Activated naive CD4-positive, alpha-beta T cell treated with anti-CD3 and anti-CD28 coated beads, Interleukin-2, amount 10 ng/mL, durations not matched to agents 7 days and 5 days (primary cell): ENCODE measurements at regions not wholly inside any gene's neighbourhood (a gene's known extent, or its start where the extent isn't known, plus 50 kb on each side); places are given as distances from the start of the nearest gene placed in this dataset.

Experiments
- CTCF ChIA-PET: fragments of 350-600 bp; sonication (Branson Sonifier 250); formaldehyde crosslinking; loops from one replicate; lab custom pipeline; 2021; ENCODE audit warnings: antibody characterized with exemption; lab: Charles Lee
- DNase-seq: peaks from one replicate; pipeline ENCODE4 v3.0.0-alpha.2; 2020
- H3K27ac Mint-ChIP-seq: one replicate; pipeline ENCODE4 v1.8.0; 2021; ENCODE audit warnings: mild to moderate bottlenecking, moderate library complexity, mixed read lengths
- H3K27me3 Mint-ChIP-seq: one replicate; pipeline ENCODE4 v1.8.0; 2021; ENCODE audit warnings: mild to moderate bottlenecking, mixed read lengths
- H3K36me3 Mint-ChIP-seq: one replicate; pipeline ENCODE4 v1.8.0; 2021; ENCODE audit warnings: mixed read lengths
- H3K4me1 Mint-ChIP-seq: one replicate; pipeline ENCODE4 v1.8.0; 2021; ENCODE audit warnings: mixed read lengths
- H3K4me3 Mint-ChIP-seq: one replicate; pipeline ENCODE4 v1.8.0; 2021; ENCODE audit warnings: mild to moderate bottlenecking, moderate library complexity, mixed read lengths
- H3K9me3 Mint-ChIP-seq: one replicate; pipeline ENCODE4 v1.8.0; 2021; ENCODE audit warnings: mixed read lengths

- Mint-ChIP-seq H3K4me1 (no peaks in the 10 kb centered on the region), H3K27me3 (no peaks in the 10 kb centered on the region), H3K4me3 (no peak overlapping the region), H3K27ac (no peak overlapping the region), H3K36me3 (no peaks in the 10 kb centered on the region), H3K9me3 (no peaks in the 10 kb centered on the region)
- no peak for DNase-seq
- CTCF ChIA-PET: no interaction called here
Observed at GRCh38 chrX:25198253-25198652, 182.5 kb upstream of the ARX start.

- Mint-ChIP-seq H3K27ac (no peak overlapping the region), H3K27me3 (no peaks in the 10 kb centered on the region), H3K36me3 (no peaks in the 10 kb centered on the region), H3K4me1 (no peaks in the 10 kb centered on the region), H3K9me3 (no peaks in the 10 kb centered on the region), H3K4me3 (no peak overlapping the region)
- no peak for DNase-seq
- CTCF ChIA-PET: no interaction called here
Observed at GRCh38 chrX:25196221-25196620, 180.5 kb upstream of the ARX start.

GRCh38 chrX:25191403-25191802 is 175.6 kb upstream of the ARX start:
- Mint-ChIP-seq H3K4me3 (no peak overlapping the region), H3K9me3 (no peaks in the 10 kb centered on the region), H3K27me3 (no peaks in the 10 kb centered on the region), H3K36me3 (no peaks in the 10 kb centered on the region), H3K27ac (no peak overlapping the region), H3K4me1 (no peaks in the 10 kb centered on the region)
- CTCF ChIA-PET: no interaction called here
- no peak for DNase-seq

- no peak for DNase-seq
- H3K27me3 Mint-ChIP-seq: no peaks in the 10 kb centered on the region
- H3K36me3 Mint-ChIP-seq: no peaks in the 10 kb centered on the region
- no peaks in the 10 kb centered on the region for H3K9me3 Mint-ChIP-seq
- no peaks in the 10 kb centered on the region for H3K4me1 Mint-ChIP-seq
- no peak overlapping the region for H3K4me3 Mint-ChIP-seq
- CTCF ChIA-PET: no interaction called here
- no peak overlapping the region for H3K27ac Mint-ChIP-seq
Observed at GRCh38 chrX:25181775-25182174, 166.0 kb upstream of the ARX start.

GRCh38 chrX:25180242-25180641 is 164.5 kb upstream of the ARX start:
- CTCF ChIA-PET: no interaction called here
- Mint-ChIP-seq H3K4me1 (no peaks in the 10 kb centered on the region), H3K27me3 (no peaks in the 10 kb centered on the region)

GRCh38 chrX:25178555-25178954 is 162.8 kb upstream of the ARX start:
- H3K36me3 Mint-ChIP-seq: no peaks in the 10 kb centered on the region
- no peaks in the 10 kb centered on the region for H3K4me1 Mint-ChIP-seq
- no peaks in the 10 kb centered on the region for H3K27me3 Mint-ChIP-seq
- H3K27ac Mint-ChIP-seq: no peak overlapping the region
- H3K9me3 Mint-ChIP-seq: no peaks in the 10 kb centered on the region
- DNase-seq: no peak
- CTCF ChIA-PET: no interaction called here
- H3K4me3 Mint-ChIP-seq: no peak overlapping the region

More at GRCh38 chrX:25180242-25180641, 164.5 kb upstream of the ARX start:
- no peak for DNase-seq
- Mint-ChIP-seq H3K36me3 (no peaks in the 10 kb centered on the region), H3K27ac (no peak overlapping the region), H3K4me3 (no peak overlapping the region), H3K9me3 (no peaks in the 10 kb centered on the region)

GRCh38 chrX:25175743-25176142 is 160.0 kb upstream of the ARX start:
- H3K4me3 Mint-ChIP-seq: no peak overlapping the region
- CTCF ChIA-PET: no interaction called here
- no peak overlapping the region for H3K27ac Mint-ChIP-seq
- DNase-seq: no peak
- no peaks in the 10 kb centered on the region for H3K27me3 Mint-ChIP-seq
- no peaks in the 10 kb centered on the region for H3K9me3 Mint-ChIP-seq
- no peaks in the 10 kb centered on the region for H3K36me3 Mint-ChIP-seq
- H3K4me1 Mint-ChIP-seq: no peaks in the 10 kb centered on the region

GRCh38 chrX:25175171-25175570 is 159.4 kb upstream of the ARX start:
- Mint-ChIP-seq H3K4me3 (no peak overlapping the region), H3K4me1 (no peaks in the 10 kb centered on the region), H3K27ac (no peak overlapping the region), H3K36me3 (no peaks in the 10 kb centered on the region), H3K27me3 (no peaks in the 10 kb centered on the region), H3K9me3 (no peaks in the 10 kb centered on the region)
- CTCF ChIA-PET: no interaction called here
- no peak for DNase-seq

GRCh38 chrX:25166546-25166945 is 150.8 kb upstream of the ARX start:
- H3K27me3 Mint-ChIP-seq: no peaks in the 10 kb centered on the region
- CTCF ChIA-PET: no interaction called here
- DNase-seq: no peak
- H3K4me1 Mint-ChIP-seq: no peaks in the 10 kb centered on the region
- H3K9me3 Mint-ChIP-seq: no peaks in the 10 kb centered on the region
- H3K4me3 Mint-ChIP-seq: no peak overlapping the region
- no peak overlapping the region for H3K27ac Mint-ChIP-seq
- no peaks in the 10 kb centered on the region for H3K36me3 Mint-ChIP-seq

- Mint-ChIP-seq H3K4me3 (no peak overlapping the region), H3K36me3 (no peaks in the 10 kb centered on the region), H3K9me3 (no peaks in the 10 kb centered on the region), H3K4me1 (no peaks in the 10 kb centered on the region), H3K27ac (no peak overlapping the region), H3K27me3 (no peaks in the 10 kb centered on the region)
- CTCF ChIA-PET: no interaction called here
- DNase-seq: no peak
Observed at GRCh38 chrX:25166145-25166544, 150.4 kb upstream of the ARX start.

GRCh38 chrX:25158635-25159034 is 142.9 kb upstream of the ARX start:
- H3K27ac Mint-ChIP-seq: no peak overlapping the region
- DNase-seq: no peak
- H3K4me3 Mint-ChIP-seq: no peak overlapping the region
- H3K4me1 Mint-ChIP-seq: no peaks in the 10 kb centered on the region
- CTCF ChIA-PET: no interaction called here
- H3K36me3 Mint-ChIP-seq: no peaks in the 10 kb centered on the region
- no peaks in the 10 kb centered on the region for H3K27me3 Mint-ChIP-seq
- no peaks in the 10 kb centered on the region for H3K9me3 Mint-ChIP-seq

- H3K4me1 Mint-ChIP-seq: no peaks in the 10 kb centered on the region
- H3K36me3 Mint-ChIP-seq: no peaks in the 10 kb centered on the region
- H3K27me3 Mint-ChIP-seq: no peaks in the 10 kb centered on the region
- no peak overlapping the region for H3K27ac Mint-ChIP-seq
- no peak for DNase-seq
- CTCF ChIA-PET: no interaction called here
- H3K4me3 Mint-ChIP-seq: no peak overlapping the region
- no peaks in the 10 kb centered on the region for H3K9me3 Mint-ChIP-seq
Observed at GRCh38 chrX:25156832-25157231, 141.1 kb upstream of the ARX start.

GRCh38 chrX:25156323-25156722 is 140.6 kb upstream of the ARX start:
- Mint-ChIP-seq H3K4me3 (no peak overlapping the region), H3K36me3 (no peaks in the 10 kb centered on the region), H3K27me3 (no peaks in the 10 kb centered on the region), H3K9me3 (no peaks in the 10 kb centered on the region), H3K27ac (no peak overlapping the region), H3K4me1 (no peaks in the 10 kb centered on the region)
- CTCF ChIA-PET: no interaction called here
- no peak for DNase-seq

- no peak overlapping the region for H3K27ac Mint-ChIP-seq
- H3K36me3 Mint-ChIP-seq: no peaks in the 10 kb centered on the region
- no peaks in the 10 kb centered on the region for H3K4me1 Mint-ChIP-seq
- CTCF ChIA-PET: no interaction called here
- DNase-seq: no peak
- no peak overlapping the region for H3K4me3 Mint-ChIP-seq
- no peaks in the 10 kb centered on the region for H3K27me3 Mint-ChIP-seq
- H3K9me3 Mint-ChIP-seq: no peaks in the 10 kb centered on the region
Observed at GRCh38 chrX:25154168-25154567, 138.4 kb upstream of the ARX start.

- DNase-seq: no peak
- H3K36me3 Mint-ChIP-seq: no peaks in the 10 kb centered on the region
- no peak overlapping the region for H3K27ac Mint-ChIP-seq
- no peak overlapping the region for H3K4me3 Mint-ChIP-seq
- CTCF ChIA-PET: no interaction called here
- no peaks in the 10 kb centered on the region for H3K9me3 Mint-ChIP-seq
- H3K4me1 Mint-ChIP-seq: no peaks in the 10 kb centered on the region
- H3K27me3 Mint-ChIP-seq: no peaks in the 10 kb centered on the region
Observed at GRCh38 chrX:25151749-25152148, 136.0 kb upstream of the ARX start.
